IMR-90 (cell line): ENCODE measurements at regions not wholly inside any gene's neighbourhood (a gene's known extent, or its start where the extent isn't known, plus 50 kb on each side); places are given as distances from the start of the nearest gene placed in this dataset.

Experiments
- ATAC-seq: fragments of 200-7000 bp; cut with Tn5 transposase; 2 replicates; pipeline ENCODE4 v1.9.1; 2020; ENCODE audit warnings: low read depth, mild to moderate bottlenecking, moderate library complexity
- BruUV-seq: library from RNA; stranded (reverse); fragments of 400-500 nt; replicated peaks from 2 replicates; lab custom pipeline; 2021; lab: Mats Ljungman, UMichigan
- CTCF ChIA-PET: fragments of 300-600 bp; formaldehyde crosslinking; extraction: SDS; loops from one replicate; lab custom pipeline; 2021; ENCODE audit warnings: antibody characterized with exemption; lab: Yijun Ruan, JAX
- POLR2A ChIA-PET: fragments of 300-600 bp; sonication (Branson Sonifier 250); formaldehyde crosslinking; loops from one replicate; lab custom pipeline; 2022; ENCODE audit warnings: antibody characterized with exemption; ENCODE audit not compliant: unreplicated experiment; lab: Charles Lee
- DNase-seq: peaks from one replicate; pipeline ENCODE4 v3.0.0; 2013
- H2AFZ ChIP-seq: replicated peaks from 2 replicates; pipeline ENCODE3; 2013; ENCODE audit warnings: low read length, mild to moderate bottlenecking; ENCODE audit not compliant: poor library complexity
- H2AK5ac ChIP-seq: 2 replicates; pipeline ENCODE4 v1.6.1; 2013; ENCODE audit warnings: low read depth, low read length, inconsistent platforms
- H2AK9ac ChIP-seq: replicated peaks from 2 replicates; pipeline ENCODE3; 2013; ENCODE audit warnings: mild to moderate bottlenecking, low read depth, low read length, moderate library complexity; ENCODE audit not compliant: poor library complexity
- H2BK120ac ChIP-seq: 2 replicates; pipeline ENCODE4 v1.6.1; 2013; ENCODE audit warnings: low read depth, low read length, inconsistent platforms
- H2BK15ac ChIP-seq: 3 replicates; pipeline ENCODE4 v1.6.1; 2013; ENCODE audit warnings: low read depth, low read length, inconsistent platforms
- H2BK20ac ChIP-seq: 2 replicates; pipeline ENCODE4 v1.6.1; 2013; ENCODE audit warnings: low read depth, mild to moderate bottlenecking, inconsistent platforms, low read length, moderate library complexity
- H2BK5ac ChIP-seq: 2 replicates; pipeline ENCODE4 v1.6.1; 2013; ENCODE audit warnings: mild to moderate bottlenecking, low read depth, low read length, inconsistent platforms; ENCODE audit not compliant: poor library complexity, severe bottlenecking
- H3K14ac ChIP-seq: replicated peaks from 2 replicates; pipeline ENCODE4 v1.6.1; 2013; ENCODE audit warnings: low read depth, low read length, inconsistent platforms
- H3K18ac ChIP-seq: 2 replicates; pipeline ENCODE4 v1.6.1; 2013; ENCODE audit warnings: low read depth, low read length, control low read depth
- H3K23ac ChIP-seq: 2 replicates; pipeline ENCODE4 v1.6.1; 2013; ENCODE audit warnings: low read depth, low read length, inconsistent platforms
- H3K27ac ChIP-seq: 2 replicates; pipeline ENCODE4 v1.5.1; 2013; ENCODE audit warnings: mild to moderate bottlenecking, control low read depth, low read length; ENCODE audit not compliant: insufficient read depth
- H3K27me3 ChIP-seq: 2 replicates; pipeline ENCODE4 v1.6.1; 2013; ENCODE audit warnings: low read length; ENCODE audit not compliant: control insufficient read depth, insufficient read depth
- H3K36me3 ChIP-seq: 2 replicates; pipeline ENCODE4 v1.6.1; 2013; ENCODE audit warnings: low read length, mixed read lengths; ENCODE audit not compliant: control insufficient read depth, insufficient read depth
- H3K4ac ChIP-seq: 2 replicates; pipeline ENCODE4 v1.6.1; 2013; ENCODE audit warnings: low read depth, low read length, inconsistent platforms
- H3K4me1 ChIP-seq: 2 replicates; pipeline ENCODE4 v1.6.1; 2013; ENCODE audit warnings: low read length, mixed read lengths; ENCODE audit not compliant: control insufficient read depth, insufficient read depth
- H3K4me2 ChIP-seq: 2 replicates; pipeline ENCODE4 v1.6.1; 2013; ENCODE audit warnings: low read depth, mild to moderate bottlenecking, control low read depth, low read length, moderate library complexity
- H3K4me3 ChIP-seq: 2 replicates; pipeline ENCODE4 v1.5.1; 2013; ENCODE audit warnings: low read depth, mild to moderate bottlenecking, control low read depth, low read length, moderate library complexity; ENCODE audit not compliant: insufficient read depth
- H3K56ac ChIP-seq: 2 replicates; pipeline ENCODE4 v1.6.1; 2013; ENCODE audit warnings: low read length, inconsistent platforms; ENCODE audit not compliant: insufficient read depth; ENCODE audit errors: extremely low read depth
- H3K79me1 ChIP-seq, 2 experiments: 2 replicates each; pipeline ENCODE4 v1.6.1; 2013; ENCODE audit warnings: low read length in 2 of 2, inconsistent platforms in 1 of 2, low read depth in 1 of 2
- H3K9ac ChIP-seq: 2 replicates; pipeline ENCODE4 v1.6.1; 2013; ENCODE audit warnings: low read depth, low read length, control low read depth
- H3K9me1 ChIP-seq: 2 replicates; pipeline ENCODE4 v1.6.1; 2013; ENCODE audit warnings: low read length, inconsistent platforms; ENCODE audit not compliant: insufficient read depth
- H3K9me3 ChIP-seq: 2 replicates; pipeline ENCODE4 v1.6.1; 2013; ENCODE audit warnings: low read length; ENCODE audit not compliant: control insufficient read depth, insufficient read depth
- H4K20me1 ChIP-seq: 2 replicates; pipeline ENCODE4 v1.6.1; 2013; ENCODE audit warnings: low read length, inconsistent platforms; ENCODE audit not compliant: insufficient read depth
- H4K5ac ChIP-seq: 2 replicates; pipeline ENCODE4 v1.6.1; 2013; ENCODE audit warnings: mild to moderate bottlenecking, low read depth, low read length, control low read depth
- H4K8ac ChIP-seq, 2 experiments: 2 replicates each; pipeline ENCODE4 v1.6.1; 2013; ENCODE audit warnings: low read depth in 2 of 2, low read length in 2 of 2, control low read depth in 1 of 2, inconsistent platforms in 1 of 2
- H4K91ac ChIP-seq: 2 replicates; pipeline ENCODE4 v1.6.1; 2013; ENCODE audit warnings: low read depth, low read length, inconsistent platforms; ENCODE audit not compliant: insufficient read depth
- BHLHE40 ChIP-seq: fragments of 150-350 bp; IDR thresholded peaks from 2 replicates; pipeline ENCODE4 v1.6.1; 2016; ENCODE audit warnings: mild to moderate bottlenecking, low read depth, low read length
- CEBPB ChIP-seq: IDR thresholded peaks from 2 replicates; pipeline ENCODE4 v1.6.1; 2012; ENCODE audit warnings: low read depth, low read length, improper control_type of control experiment
- ELK1 ChIP-seq: fragments of 150-350 bp; IDR thresholded peaks from 2 replicates; pipeline ENCODE4 v1.6.1; 2016; ENCODE audit warnings: low read depth, mild to moderate bottlenecking, low read length, moderate library complexity, borderline replicate concordance
- FOS ChIP-seq: fragments of 150-350 bp; IDR thresholded peaks from 2 replicates; pipeline ENCODE4 v1.6.1; 2016; ENCODE audit warnings: low read depth, low read length
- MAFK ChIP-seq: IDR thresholded peaks from 2 replicates; pipeline ENCODE4 v1.6.1; 2012; ENCODE audit warnings: low read depth, low read length, improper control_type of control experiment
- MAZ ChIP-seq: IDR thresholded peaks from 2 replicates; pipeline ENCODE4 v1.6.1; 2012; ENCODE audit warnings: low read depth, mild to moderate bottlenecking, low read length, improper control_type of control experiment, moderate library complexity, borderline replicate concordance
- MXI1 ChIP-seq: IDR thresholded peaks from 2 replicates; pipeline ENCODE4 v1.6.1; 2012; ENCODE audit warnings: low read depth, mild to moderate bottlenecking, low read length, moderate library complexity, borderline replicate concordance
- NFE2L2 ChIP-seq: fragments of 150-350 bp; IDR thresholded peaks from 2 replicates; pipeline ENCODE4 v1.6.1; 2016; ENCODE audit warnings: low read depth, mild to moderate bottlenecking, low read length
- POLR2A ChIP-seq: IDR thresholded peaks from 2 replicates; pipeline ENCODE4 v1.6.1; 2012; ENCODE audit warnings: mild to moderate bottlenecking, low read depth, low read length
- RAD21 ChIP-seq: IDR thresholded peaks from 2 replicates; pipeline ENCODE4 v1.6.1; 2012; ENCODE audit warnings: low read length, improper control_type of control experiment
- RFX5 ChIP-seq: IDR thresholded peaks from 2 replicates; pipeline ENCODE4 v1.8.0; 2012; ENCODE audit warnings: low read depth, mild to moderate bottlenecking, low read length, moderate library complexity
- SMC3 ChIP-seq: fragments of 150-350 bp; IDR thresholded peaks from 2 replicates; pipeline ENCODE4 v1.6.1; 2016; ENCODE audit warnings: low read depth, mild to moderate bottlenecking, antibody characterized with exemption, low read length, moderate library complexity
- WGBS, 2 experiments: methylation state at CpG; one replicate each; pipeline versions ENCODE4 v1.1.5 to v1.1.7; 2013; ENCODE audit warnings: missing lambda C conversion rate in 2 of 2; ENCODE audit not compliant: insufficient read length in 1 of 2; ENCODE audit errors: extremely low coverage in 2 of 2; 5-methylcytosine and 5-hydroxymethylcytosine counted together
- dilution Hi-C: fragments of 300-500 bp; cut with HindIII; formaldehyde crosslinking; loops from one replicate; pipeline ENCODE4 v1.14.3; 2018; ENCODE audit warnings: low sequenced_read_pairs; ENCODE audit not compliant: unreplicated experiment
- in situ Hi-C: fragments of 300-500 bp; cut with MboI; formaldehyde crosslinking; loops from 3 replicates; pipeline ENCODE4 v1.14.3; 2019; ENCODE audit warnings: low sequenced_read_pairs, inconsistent platforms, mixed read lengths
- intact Hi-C: fragments of 100-400 bp; cut with micrococcal nuclease; formaldehyde crosslinking; loops from 2 replicates; pipeline ENCODE4 v1.10.0; 2022
- TF ChIP-seq, protein P1 (sequence below): conservative IDR thresholded peaks from 2 replicates; pipeline ENCODE4 v1.5.1; 2012; ENCODE audit warnings: mild to moderate bottlenecking, low read depth, low read length, improper control_type of control experiment
- TF ChIP-seq, protein P2 (sequence below): fragments of 150-350 bp; IDR thresholded peaks from 2 replicates; pipeline ENCODE4 v1.6.1; 2017; ENCODE audit warnings: mild to moderate bottlenecking, antibody characterized with exemption, low read length, low read depth

DNA sequence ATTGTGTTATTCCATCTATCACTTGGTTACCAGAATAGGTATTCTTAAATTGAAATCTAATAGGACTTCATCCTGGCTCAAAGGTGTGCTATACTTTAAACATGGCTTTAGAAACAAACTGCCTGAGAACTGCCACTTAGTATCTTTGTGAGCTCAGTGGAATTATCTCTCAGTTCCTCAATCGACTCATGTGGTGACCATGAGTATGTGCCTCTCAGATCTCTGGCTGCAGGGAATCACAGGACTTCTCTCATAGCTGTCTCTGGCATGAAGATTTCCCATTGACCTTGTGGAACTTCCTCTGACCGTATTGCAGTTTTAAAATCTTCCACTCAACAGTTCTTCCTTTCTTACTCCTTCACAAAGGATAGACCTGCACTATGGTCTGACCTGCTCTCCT, 681.9 kb upstream of the BOD1L1 start:
- CTCF ChIA-PET, result no interaction called here
- no peaks in the 10 kb centered on the region for H3K27me3 ChIP-seq
- in situ Hi-C loops, result no loop called here
- H2BK120ac ChIP-seq, result no peak overlapping the region
- POLR2A ChIA-PET, result no interaction called here
- dilution Hi-C loops, result no loop called here
- H3K4me1 ChIP-seq, result no peaks in the 10 kb centered on the region
- H3K9ac ChIP-seq, result no peak overlapping the region
- H3K4ac ChIP-seq, result no peak overlapping the region
- no peak overlapping the region for H3K27ac ChIP-seq
- H4K20me1 ChIP-seq, result no peaks in the 10 kb centered on the region
- no peak overlapping the region for H3K18ac ChIP-seq
- no peaks in the 10 kb centered on the region for H3K9me3 ChIP-seq
- no peak overlapping the region for H4K5ac ChIP-seq
- no peaks in the 10 kb centered on the region for H3K36me3 ChIP-seq
- BruUV-seq, result no TSS peak
- H2BK20ac ChIP-seq, result no peak overlapping the region
- no peak overlapping the region for H4K8ac ChIP-seq
- H4K91ac ChIP-seq, result no peak overlapping the region
- H3K79me1 ChIP-seq, result no peaks in the 10 kb centered on the region
- H2BK15ac ChIP-seq, result no peak overlapping the region
- H2AK5ac ChIP-seq, result no peak overlapping the region
- WGBS, 2 experiments, result 20% methylated on average over 1 of the region's 2 CpGs; no CpG with 5 or more reads in 1 of the 2 experiments
- ATAC-seq, result no peak
- no peak overlapping the region for H2AFZ ChIP-seq
- DNase-seq, result no peak
- H2BK5ac ChIP-seq, result no peak overlapping the region
- H3K14ac ChIP-seq, result no peak overlapping the region
- no peak overlapping the region for H3K23ac ChIP-seq
- no peak overlapping the region for H2AK9ac ChIP-seq
- H3K4me2 ChIP-seq, result no peak overlapping the region
- no peaks in the 10 kb centered on the region for H3K9me1 ChIP-seq
- H3K56ac ChIP-seq, result no peak overlapping the region
- intact Hi-C loops, result no loop called here
- no peak overlapping the region for H3K4me3 ChIP-seq
- no peak for TF ChIP-seq FOS
- TF ChIP-seq MAZ, result no peak
- TF ChIP-seq POLR2A, result no peak
- no peak for TF ChIP-seq MAFK
- TF ChIP-seq CEBPB, result no peak
- TF ChIP-seq RFX5, result no peak
- no peak for TF ChIP-seq RAD21
- TF ChIP-seq SMC3, result no peak
- TF ChIP-seq, protein P1, sequence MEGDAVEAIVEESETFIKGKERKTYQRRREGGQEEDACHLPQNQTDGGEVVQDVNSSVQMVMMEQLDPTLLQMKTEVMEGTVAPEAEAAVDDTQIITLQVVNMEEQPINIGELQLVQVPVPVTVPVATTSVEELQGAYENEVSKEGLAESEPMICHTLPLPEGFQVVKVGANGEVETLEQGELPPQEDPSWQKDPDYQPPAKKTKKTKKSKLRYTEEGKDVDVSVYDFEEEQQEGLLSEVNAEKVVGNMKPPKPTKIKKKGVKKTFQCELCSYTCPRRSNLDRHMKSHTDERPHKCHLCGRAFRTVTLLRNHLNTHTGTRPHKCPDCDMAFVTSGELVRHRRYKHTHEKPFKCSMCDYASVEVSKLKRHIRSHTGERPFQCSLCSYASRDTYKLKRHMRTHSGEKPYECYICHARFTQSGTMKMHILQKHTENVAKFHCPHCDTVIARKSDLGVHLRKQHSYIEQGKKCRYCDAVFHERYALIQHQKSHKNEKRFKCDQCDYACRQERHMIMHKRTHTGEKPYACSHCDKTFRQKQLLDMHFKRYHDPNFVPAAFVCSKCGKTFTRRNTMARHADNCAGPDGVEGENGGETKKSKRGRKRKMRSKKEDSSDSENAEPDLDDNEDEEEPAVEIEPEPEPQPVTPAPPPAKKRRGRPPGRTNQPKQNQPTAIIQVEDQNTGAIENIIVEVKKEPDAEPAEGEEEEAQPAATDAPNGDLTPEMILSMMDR, result no peak
- TF ChIP-seq BHLHE40, result no peak
- TF ChIP-seq ELK1, result no peak
- TF ChIP-seq MXI1, result no peak
- no peak for TF ChIP-seq NFE2L2
- TF ChIP-seq, protein P2, sequence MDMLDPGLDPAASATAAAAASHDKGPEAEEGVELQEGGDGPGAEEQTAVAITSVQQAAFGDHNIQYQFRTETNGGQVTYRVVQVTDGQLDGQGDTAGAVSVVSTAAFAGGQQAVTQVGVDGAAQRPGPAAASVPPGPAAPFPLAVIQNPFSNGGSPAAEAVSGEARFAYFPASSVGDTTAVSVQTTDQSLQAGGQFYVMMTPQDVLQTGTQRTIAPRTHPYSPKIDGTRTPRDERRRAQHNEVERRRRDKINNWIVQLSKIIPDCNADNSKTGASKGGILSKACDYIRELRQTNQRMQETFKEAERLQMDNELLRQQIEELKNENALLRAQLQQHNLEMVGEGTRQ, result no peak
